ENCODE measurements at regions not wholly inside any gene's neighbourhood (a gene's known extent, or its start where the extent isn't known, plus 50 kb on each side); places are given as distances from the start of the nearest gene placed in this dataset.

DNA sequence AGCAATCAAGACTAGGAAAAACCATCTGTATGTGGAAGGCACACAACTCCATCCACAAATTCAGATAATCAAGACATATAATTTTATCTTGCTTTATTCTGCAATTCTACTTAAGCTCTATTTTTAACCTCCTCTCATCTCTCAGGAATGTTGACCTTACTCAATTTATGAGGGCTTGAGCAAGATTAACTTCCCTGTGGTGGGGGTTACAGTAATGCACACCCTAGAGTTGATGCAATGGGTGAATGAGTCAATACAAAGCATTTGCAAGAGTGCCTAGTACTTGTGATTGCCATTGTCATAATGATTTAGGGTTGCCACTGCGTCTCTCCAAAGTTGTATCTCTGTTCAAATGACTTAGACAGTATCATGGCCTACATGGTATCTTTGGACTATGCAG, 1598.4 kb upstream of the TMEM132C start:
- H3K9me3 ChIP-seq (replicated peaks; ENCODE audit: control insufficient read depth, insufficient read depth, low read length) = peaks cover 9% of the 10 kb centered on the region
- H3K27ac ChIP-seq (ENCODE audit: insufficient read depth, low read depth, low read length) = no peak overlapping the region
- H4K20me1 ChIP-seq (replicated peaks; ENCODE audit: control insufficient read depth, extremely low read depth, insufficient read depth, low read length) = no peaks in the 10 kb centered on the region
- TF ChIP-seq MAX (IDR thresholded peaks at IDR 0.05; ENCODE audit: insufficient read depth, insufficient read length) = no peak
- no peak for TF ChIP-seq POLR2A (IDR thresholded peaks at IDR 0.05; ENCODE audit: low read depth, low read length)
- BruUV-seq (replicated peaks) = no TSS peak
- no peak for DNase-seq (ENCODE audit: low read depth, low spot score)
- no peaks in the 10 kb centered on the region for H3K9me1 ChIP-seq (replicated peaks; ENCODE audit: control insufficient read depth, extremely low read depth, insufficient read depth, low read length)
- no peak overlapping the region for H3K9ac ChIP-seq (replicated peaks; ENCODE audit: extremely low read depth, insufficient read depth, low read length)
- CTCF ChIA-PET = no interaction called here
- no peaks in the 10 kb centered on the region for H3K4me1 ChIP-seq (ENCODE audit: control insufficient read depth, extremely low read depth, insufficient read depth, low read length)
- POLR2A ChIA-PET = no interaction called here
- no peak overlapping the region for H3K4me3 ChIP-seq (replicated peaks in 1 of 3; ENCODE audit: insufficient read depth in 1 of 3, low read depth in 1 of 3, low read length in 3 of 3)
- no peaks in the 10 kb centered on the region for H3K27me3 ChIP-seq (ENCODE audit: control insufficient read depth in 2 of 2, insufficient read depth in 2 of 2, low read length in 2 of 2)
- FAIRE-seq = no peak
- H3K36me3 ChIP-seq (ENCODE audit: control insufficient read depth in 2 of 2, extremely low read depth in 1 of 2, insufficient read depth in 2 of 2, low read length in 2 of 2) = no peaks in the 10 kb centered on the region
- dilution Hi-C loops (cut with MboI; ENCODE audit: extremely low pct_ligation_motif_present, low sequenced_read_pairs) = no loop called here
- H3K79me2 ChIP-seq (ENCODE audit: control insufficient read depth, insufficient read depth, low read length) = no peaks in the 10 kb centered on the region
- H2AFZ ChIP-seq (ENCODE audit: low read depth, low read length) = no peak overlapping the region
- intact Hi-C loops (cut with micrococcal nuclease) = no loop called here
- H3K4me2 ChIP-seq (ENCODE audit: insufficient read depth, low read length) = no peak overlapping the region

DNA sequence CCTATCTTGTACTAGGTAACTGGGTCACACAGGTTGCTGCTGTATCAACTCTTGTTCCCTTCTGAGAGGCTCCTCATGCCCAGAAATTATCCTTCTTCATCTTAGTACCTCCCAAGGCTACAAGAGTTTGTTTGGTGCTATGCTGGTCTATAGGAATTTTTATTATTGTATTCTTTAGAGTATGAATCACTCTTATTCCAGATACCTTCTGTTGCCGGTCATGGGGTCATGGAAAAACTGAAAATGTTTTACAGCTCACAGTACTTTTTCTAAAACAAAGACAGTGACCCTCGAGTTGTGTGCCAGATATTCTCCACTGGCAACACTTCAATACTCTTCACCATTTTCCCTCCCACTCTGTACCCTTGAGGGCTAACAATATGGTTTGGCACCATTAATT, 1598.0 kb upstream of the TMEM132C start:
- TF ChIP-seq POLR2A (IDR thresholded peaks at IDR 0.05; ENCODE audit: low read depth, low read length) (no peak), JUN (IDR thresholded peaks at IDR 0.05; ENCODE audit: borderline replicate concordance, insufficient read depth, insufficient read length, low read depth) (no peak), EZH2 (IDR thresholded peaks at IDR 0.05; ENCODE audit: borderline replicate concordance, low read depth, low read length, severe bottlenecking) (no peak), MAX (IDR thresholded peaks at IDR 0.05; ENCODE audit: insufficient read depth, insufficient read length) (no peak), POLR2AphosphoS5 (IDR thresholded peaks at IDR 0.05; ENCODE audit: insufficient read depth, low read depth, low read length) (no peak), MYC (IDR thresholded peaks at IDR 0.05; ENCODE audit: low read depth, low read length) (no peak)
- TF ChIP-seq, protein P1, sequence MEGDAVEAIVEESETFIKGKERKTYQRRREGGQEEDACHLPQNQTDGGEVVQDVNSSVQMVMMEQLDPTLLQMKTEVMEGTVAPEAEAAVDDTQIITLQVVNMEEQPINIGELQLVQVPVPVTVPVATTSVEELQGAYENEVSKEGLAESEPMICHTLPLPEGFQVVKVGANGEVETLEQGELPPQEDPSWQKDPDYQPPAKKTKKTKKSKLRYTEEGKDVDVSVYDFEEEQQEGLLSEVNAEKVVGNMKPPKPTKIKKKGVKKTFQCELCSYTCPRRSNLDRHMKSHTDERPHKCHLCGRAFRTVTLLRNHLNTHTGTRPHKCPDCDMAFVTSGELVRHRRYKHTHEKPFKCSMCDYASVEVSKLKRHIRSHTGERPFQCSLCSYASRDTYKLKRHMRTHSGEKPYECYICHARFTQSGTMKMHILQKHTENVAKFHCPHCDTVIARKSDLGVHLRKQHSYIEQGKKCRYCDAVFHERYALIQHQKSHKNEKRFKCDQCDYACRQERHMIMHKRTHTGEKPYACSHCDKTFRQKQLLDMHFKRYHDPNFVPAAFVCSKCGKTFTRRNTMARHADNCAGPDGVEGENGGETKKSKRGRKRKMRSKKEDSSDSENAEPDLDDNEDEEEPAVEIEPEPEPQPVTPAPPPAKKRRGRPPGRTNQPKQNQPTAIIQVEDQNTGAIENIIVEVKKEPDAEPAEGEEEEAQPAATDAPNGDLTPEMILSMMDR (IDR thresholded peaks at IDR 0.05; ENCODE audit: extremely low read depth in 1 of 2, insufficient read depth in 1 of 2, low read depth in 1 of 2, low read length in 2 of 2) = no peak
- peaks cover 9% of the 10 kb centered on the region for H3K9me3 ChIP-seq (replicated peaks; ENCODE audit: control insufficient read depth, insufficient read depth, low read length)
- no peak overlapping the region for H2AFZ ChIP-seq (ENCODE audit: low read depth, low read length)
- ChIA-PET CTCF (no interaction called here), POLR2A (no interaction called here)
- dilution Hi-C loops (cut with MboI; ENCODE audit: extremely low pct_ligation_motif_present, low sequenced_read_pairs) = no loop called here
- intact Hi-C loops (cut with micrococcal nuclease) = no loop called here
- H3K9me1 ChIP-seq (replicated peaks; ENCODE audit: control insufficient read depth, extremely low read depth, insufficient read depth, low read length) = no peaks in the 10 kb centered on the region
- H3K9ac ChIP-seq (replicated peaks; ENCODE audit: extremely low read depth, insufficient read depth, low read length) = no peak overlapping the region
- H4K20me1 ChIP-seq (replicated peaks; ENCODE audit: control insufficient read depth, extremely low read depth, insufficient read depth, low read length) = no peaks in the 10 kb centered on the region
- DNase-seq (ENCODE audit: low read depth, low spot score) (no peak), FAIRE-seq (no peak)
- no peak overlapping the region for H3K4me3 ChIP-seq (replicated peaks in 1 of 3; ENCODE audit: insufficient read depth in 1 of 3, low read depth in 1 of 3, low read length in 3 of 3)
- no TSS peak for BruUV-seq (replicated peaks)
- H3K27ac ChIP-seq (ENCODE audit: insufficient read depth, low read depth, low read length) = no peak overlapping the region
- H3K4me2 ChIP-seq (ENCODE audit: insufficient read depth, low read length) = no peak overlapping the region
- no peaks in the 10 kb centered on the region for H3K4me1 ChIP-seq (ENCODE audit: control insufficient read depth, extremely low read depth, insufficient read depth, low read length)
- no peaks in the 10 kb centered on the region for H3K27me3 ChIP-seq (ENCODE audit: control insufficient read depth in 2 of 2, insufficient read depth in 2 of 2, low read length in 2 of 2)
- H3K79me2 ChIP-seq (ENCODE audit: control insufficient read depth, insufficient read depth, low read length) = no peaks in the 10 kb centered on the region
- no peaks in the 10 kb centered on the region for H3K36me3 ChIP-seq (ENCODE audit: control insufficient read depth in 2 of 2, extremely low read depth in 1 of 2, insufficient read depth in 2 of 2, low read length in 2 of 2)

Data from endothelial cell of umbilical vein (primary cell).